GM19351 (cell line): ENCODE measurements at regions not wholly inside any gene's neighbourhood (a gene's known extent, or its start where the extent isn't known, plus 50 kb on each side); places are given as distances from the start of the nearest gene placed in this dataset.

Source experiments
- ATAC-seq: cut with Tn5 transposase; IDR thresholded peaks from one replicate; pipeline ENCODE4 v1.9.1; 2021; ENCODE audit warnings: mild to moderate bottlenecking, moderate library complexity; ENCODE audit not compliant: unreplicated experiment

- no peak for ATAC-seq
Observed at GRCh38 chr5:4758550-4758949, 381.6 kb upstream of the ADAMTS16 start.

DNA sequence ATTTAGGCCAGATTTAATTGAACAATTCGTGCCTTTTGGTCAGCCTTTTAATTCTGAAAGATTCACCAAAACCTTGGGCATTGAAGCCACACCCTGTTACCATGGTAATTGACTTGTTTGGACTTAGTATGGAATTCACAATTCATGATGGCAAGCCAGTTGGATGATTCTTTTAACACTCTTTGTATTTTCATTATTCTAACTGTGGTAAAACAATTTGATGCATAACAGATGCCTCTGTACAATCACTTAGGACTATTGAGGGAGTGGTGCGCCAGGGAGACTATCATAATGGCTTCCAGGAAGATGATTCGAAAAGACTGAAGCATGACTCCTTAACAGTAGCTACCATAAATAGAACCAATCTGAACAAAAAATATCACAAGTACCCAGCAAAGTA is 381.1 kb upstream of the ADAMTS16 start:
- ATAC-seq = no peak

- ATAC-seq = no peak
Observed at GRCh38 chr5:4762316-4762715, 377.8 kb upstream of the ADAMTS16 start.

DNA sequence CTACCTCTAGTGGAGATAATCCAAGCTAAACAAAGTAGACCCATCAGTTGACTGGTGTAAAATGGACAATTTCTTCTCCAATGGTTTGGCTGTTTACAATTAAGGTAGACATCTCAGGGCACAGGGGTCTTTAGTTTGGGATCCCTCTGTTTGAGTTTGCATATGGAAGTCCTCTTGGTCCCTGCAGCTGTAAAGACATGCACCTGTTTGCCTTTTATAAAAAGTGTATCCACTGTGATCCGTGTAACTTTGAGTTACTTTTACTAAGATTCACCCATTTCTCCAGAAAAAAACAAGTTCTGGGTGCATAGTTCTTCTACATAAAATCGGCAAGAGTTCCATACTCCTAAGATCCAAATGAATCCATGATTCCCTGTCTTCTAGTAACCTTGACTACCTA is 374.7 kb upstream of the ADAMTS16 start:
- no peak for ATAC-seq

GRCh38 chr5:4766101-4766500 is 374.0 kb upstream of the ADAMTS16 start:
- no peak for ATAC-seq

- no peak for ATAC-seq
Observed at GRCh38 chr5:4772591-4772990, 367.5 kb upstream of the ADAMTS16 start.

GRCh38 chr5:4773827-4774317 is 366.3 kb upstream of the ADAMTS16 start:
- ATAC-seq = no peak

- ATAC-seq = no peak
Observed at GRCh38 chr5:4777435-4777834, 362.7 kb upstream of the ADAMTS16 start.

DNA sequence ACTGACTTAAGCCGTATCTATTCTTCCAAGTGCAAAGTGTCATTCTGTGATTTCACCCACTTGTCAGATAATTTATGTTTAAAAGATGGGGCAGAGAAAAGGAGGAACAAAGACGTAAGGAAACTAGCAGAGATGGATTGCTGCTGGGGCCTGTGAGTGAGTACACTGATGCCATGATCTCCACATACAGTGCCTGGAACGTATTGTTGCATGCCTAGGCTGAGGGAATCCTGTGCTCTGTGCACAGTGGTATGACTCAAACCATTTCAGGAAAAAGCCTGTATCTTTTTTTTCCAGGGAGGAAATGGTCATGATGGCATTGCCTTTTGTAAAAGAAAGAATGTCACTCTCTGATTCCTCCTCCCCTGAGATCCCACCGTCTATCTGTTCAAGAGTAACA is 359.5 kb upstream of the ADAMTS16 start:
- ATAC-seq = no peak

- ATAC-seq = no peak
Observed at GRCh38 chr5:4781299-4781698, 358.8 kb upstream of the ADAMTS16 start.

DNA sequence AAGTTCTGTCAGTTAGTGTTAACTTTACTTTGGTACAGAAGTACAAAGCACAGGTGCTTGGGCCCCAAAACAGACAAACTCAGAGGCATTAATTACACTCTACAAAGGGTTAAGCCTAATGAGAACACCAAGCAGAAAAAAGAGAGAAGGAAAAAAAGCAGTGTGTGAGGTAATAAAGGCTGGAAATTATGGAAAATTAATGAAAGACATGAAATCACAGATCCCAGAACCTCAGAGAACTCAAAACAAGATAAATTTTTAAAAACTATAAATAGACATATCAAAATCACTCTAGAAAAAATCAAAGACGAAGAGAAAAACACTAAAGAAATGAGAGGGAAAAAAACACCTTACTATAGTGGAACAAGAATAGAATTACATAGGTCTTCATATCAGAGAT is 354.2 kb upstream of the ADAMTS16 start:
- no peak for ATAC-seq

DNA sequence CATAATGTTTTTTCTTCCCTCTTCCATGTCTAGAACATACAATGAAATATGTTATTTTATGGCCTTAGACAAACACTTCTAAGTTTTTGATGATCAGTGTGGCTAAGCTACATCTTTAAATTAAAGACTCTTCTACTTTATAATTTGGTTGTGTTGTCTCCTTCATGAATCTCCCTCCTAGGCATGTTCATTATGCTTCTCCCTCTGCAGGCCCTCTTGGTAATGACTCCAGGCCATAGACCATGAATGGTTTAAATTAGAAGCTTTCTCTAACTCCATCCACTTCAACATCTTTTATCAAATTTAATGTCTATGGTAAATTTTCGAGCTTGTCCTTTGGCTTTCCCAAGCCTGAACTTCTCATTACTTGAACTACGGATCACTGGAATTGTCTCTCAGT is 342.7 kb upstream of the ADAMTS16 start:
- no peak for ATAC-seq

GRCh38 chr5:4802044-4802443 is 338.1 kb upstream of the ADAMTS16 start:
- no peak for ATAC-seq

GRCh38 chr5:4804691-4805360 is 335.3 kb upstream of the ADAMTS16 start:
- ATAC-seq = no peak

DNA sequence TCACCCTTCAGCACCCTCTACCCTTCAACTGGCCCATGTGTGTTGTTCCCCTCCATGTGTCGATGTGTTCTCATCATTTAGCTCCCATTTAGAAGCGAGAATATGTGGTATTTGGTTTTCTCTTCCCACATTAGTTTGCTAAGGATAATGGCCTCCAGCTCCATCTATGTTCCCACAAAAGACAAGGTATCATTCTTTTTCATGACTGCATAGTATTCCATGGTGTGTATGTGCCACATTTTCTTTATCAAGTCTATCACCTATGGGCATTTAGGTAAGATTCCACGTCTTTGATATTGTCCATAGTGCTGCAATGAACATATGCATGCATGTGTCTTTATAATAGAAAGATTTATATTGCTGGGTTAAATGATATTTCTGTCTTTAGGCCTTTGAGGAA is 325.1 kb upstream of the ADAMTS16 start:
- no peak for ATAC-seq

DNA sequence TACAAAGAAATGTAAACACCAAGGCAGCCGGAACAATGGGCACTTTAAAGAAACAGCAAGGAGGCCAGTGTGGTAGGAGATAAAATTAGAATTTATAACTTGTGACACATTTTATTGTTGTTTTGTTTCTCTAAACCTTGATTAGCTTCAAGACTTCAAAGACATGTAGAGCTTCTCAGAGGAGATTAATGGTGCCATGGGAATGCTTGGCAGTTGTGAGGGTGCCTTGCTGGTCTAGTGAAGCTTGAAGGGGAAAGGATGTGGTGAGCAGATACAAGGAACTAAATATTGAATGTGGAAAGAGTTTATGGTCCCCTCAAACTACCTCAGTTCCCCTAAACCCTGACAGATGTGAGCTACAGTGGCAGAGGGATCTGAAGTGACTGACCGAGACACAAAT is 322.4 kb upstream of the ADAMTS16 start:
- no peak for ATAC-seq

- no peak for ATAC-seq
Observed at GRCh38 chr5:4831325-4831724, 308.8 kb upstream of the ADAMTS16 start.

DNA sequence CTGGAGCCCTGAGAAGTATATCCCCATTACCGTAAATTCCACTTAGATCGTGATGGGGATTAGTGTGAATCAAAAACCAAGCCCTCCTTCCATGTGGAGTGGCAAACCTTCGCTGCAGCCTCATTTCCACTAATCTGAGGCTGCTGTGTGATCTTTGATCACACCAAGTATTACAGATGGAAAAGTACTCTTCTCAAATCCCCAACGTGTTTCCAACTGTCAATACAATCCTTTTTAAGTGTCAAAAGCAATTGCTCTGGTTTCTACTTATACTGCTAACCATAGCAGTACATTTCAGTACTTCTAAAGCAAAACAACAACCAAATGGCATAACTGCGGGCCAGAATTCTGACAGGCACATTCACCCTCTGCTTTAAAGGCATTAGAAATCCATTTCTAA is 307.7 kb upstream of the ADAMTS16 start:
- ATAC-seq = no peak

DNA sequence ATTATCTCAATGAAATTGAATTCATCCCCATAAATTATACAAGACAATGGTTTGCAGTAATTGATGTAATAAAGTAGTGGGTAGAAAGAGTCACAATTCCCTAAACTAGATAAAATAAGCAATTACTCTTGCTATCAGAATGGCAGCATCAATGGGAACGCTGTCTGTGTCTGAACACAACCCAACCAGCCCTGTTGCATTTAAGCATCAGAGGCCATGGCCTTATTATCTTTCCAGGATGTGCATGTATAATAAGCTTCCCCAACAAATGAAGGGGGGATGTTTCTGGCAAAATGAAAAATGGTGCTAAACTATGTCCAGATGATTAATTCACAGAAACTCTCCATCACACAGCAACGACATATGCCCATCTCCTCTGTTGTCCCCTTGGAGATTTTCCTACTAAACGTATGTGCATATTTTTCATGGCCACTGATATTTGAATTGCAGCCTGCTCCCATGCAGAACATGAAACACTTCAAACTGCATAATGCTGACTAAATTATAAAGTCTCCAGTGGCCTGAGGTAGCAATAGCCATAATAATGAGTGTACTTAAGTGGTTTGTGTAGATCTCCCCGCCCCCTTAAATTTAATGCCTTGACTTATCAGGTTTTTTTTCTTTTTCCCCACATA is 306.9 kb upstream of the ADAMTS16 start:
- no peak for ATAC-seq

DNA sequence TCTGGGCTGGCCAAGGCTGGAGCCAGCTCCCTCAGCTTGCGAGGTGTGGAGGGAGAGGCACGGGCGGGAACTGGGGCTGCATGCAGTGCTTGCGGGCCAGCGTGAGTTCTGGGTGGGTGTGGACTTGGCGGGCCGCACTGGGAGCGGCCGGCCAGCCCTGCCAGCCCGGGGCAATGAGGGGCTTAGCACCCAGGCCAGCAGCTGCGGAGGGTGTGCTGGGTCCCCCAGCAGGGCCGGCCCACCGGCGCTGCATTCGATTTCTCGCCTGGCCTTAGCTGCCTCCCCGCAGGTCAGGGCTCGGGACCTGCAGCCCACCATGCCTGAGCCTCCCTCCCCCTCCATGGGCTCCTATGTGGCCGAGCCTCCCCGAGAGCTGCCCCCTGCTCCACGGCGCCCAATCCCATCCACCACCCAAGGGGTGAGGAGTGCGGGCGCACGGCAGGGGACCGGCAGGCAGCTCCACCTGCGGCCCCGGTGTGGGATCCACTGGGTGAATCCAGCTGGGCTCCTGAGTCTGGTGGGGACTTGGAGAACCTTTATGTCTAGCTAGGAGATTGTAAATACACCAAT is 302.6 kb upstream of the ADAMTS16 start:
- ATAC-seq = no peak

DNA sequence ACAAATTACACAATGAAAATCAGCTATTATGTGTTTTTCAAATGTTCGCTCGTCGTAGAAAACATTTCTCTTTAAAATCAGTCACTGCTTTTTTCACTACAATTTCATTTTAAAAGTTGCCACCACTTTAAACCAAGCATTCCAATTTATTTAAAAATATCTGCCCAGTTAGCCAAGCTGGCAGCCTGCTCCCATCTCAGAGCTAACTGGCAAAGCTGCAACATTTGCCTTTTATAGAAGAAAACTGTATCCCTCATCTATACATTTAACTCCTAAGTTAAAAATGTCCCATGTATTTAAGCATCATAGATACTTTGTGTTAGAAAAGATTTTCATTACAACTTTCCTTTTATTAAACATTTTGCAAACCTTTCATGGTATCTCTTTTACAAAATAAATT is 294.9 kb upstream of the ADAMTS16 start:
- ATAC-seq = no peak

DNA sequence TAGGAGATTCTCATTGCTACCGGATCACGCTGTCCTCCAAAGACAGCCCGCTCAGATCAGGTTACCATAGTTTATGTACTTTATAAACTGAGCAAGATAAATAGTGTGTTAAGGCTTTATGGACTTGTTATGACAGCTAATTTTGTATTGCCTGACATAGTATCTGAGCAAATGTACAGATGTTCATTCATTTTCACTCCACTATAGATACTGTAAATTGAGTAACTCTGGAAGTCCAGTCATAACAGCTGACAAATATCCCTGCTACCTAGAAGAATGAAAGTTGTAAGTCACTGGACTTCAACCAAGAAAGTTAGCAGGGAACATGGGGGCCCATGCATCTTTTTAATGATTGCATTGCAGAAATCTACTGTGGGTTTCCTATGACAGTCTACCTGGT is 292.4 kb upstream of the ADAMTS16 start:
- ATAC-seq = no peak
